ENCODE measurements at regions not wholly inside any gene's neighbourhood (a gene's known extent, or its start where the extent isn't known, plus 50 kb on each side); places are given as distances from the start of the nearest gene placed in this dataset.
A peak's percentile ranks its signal among the peaks of the same experiment; 100 is the strongest.

DNA sequence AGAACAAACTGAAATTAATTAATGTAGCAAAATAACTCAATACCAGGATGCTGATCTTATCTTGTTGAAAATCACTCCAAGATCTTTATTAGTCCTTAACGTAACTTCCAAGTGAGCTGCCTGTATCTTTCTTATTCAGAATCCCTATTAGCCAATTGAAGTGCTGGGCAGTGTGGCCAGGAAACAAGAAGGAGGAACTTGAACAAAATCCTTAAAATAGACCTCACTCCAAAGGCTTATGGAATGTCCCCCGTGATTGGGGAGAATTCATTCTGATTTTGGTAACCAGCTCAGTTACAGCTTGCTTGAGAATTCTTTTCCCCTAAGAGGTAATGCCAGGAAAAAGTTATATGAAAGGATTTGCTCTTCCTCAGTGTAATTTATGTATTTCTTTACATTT is 171.0 kb downstream of the DEPDC1B start:
- peak overlapping the region; percentile 79 to 83 for H3K27ac ChIP-seq
- no peak overlapping the region for H3K4me3 ChIP-seq
- TF ChIP-seq, protein P1, sequence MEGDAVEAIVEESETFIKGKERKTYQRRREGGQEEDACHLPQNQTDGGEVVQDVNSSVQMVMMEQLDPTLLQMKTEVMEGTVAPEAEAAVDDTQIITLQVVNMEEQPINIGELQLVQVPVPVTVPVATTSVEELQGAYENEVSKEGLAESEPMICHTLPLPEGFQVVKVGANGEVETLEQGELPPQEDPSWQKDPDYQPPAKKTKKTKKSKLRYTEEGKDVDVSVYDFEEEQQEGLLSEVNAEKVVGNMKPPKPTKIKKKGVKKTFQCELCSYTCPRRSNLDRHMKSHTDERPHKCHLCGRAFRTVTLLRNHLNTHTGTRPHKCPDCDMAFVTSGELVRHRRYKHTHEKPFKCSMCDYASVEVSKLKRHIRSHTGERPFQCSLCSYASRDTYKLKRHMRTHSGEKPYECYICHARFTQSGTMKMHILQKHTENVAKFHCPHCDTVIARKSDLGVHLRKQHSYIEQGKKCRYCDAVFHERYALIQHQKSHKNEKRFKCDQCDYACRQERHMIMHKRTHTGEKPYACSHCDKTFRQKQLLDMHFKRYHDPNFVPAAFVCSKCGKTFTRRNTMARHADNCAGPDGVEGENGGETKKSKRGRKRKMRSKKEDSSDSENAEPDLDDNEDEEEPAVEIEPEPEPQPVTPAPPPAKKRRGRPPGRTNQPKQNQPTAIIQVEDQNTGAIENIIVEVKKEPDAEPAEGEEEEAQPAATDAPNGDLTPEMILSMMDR (IDR thresholded peaks at IDR 0.05), result no peak

GRCh38 chr5:60527072-60527471 is 172.9 kb downstream of the DEPDC1B start:
- intact Hi-C loops (cut with DNase I; ENCODE audit: low total_unique reads), result no loop called here

More for the DNA sequence above, 171.0 kb downstream of the DEPDC1B start:
- peaks cover 0 to 65% (median 14%) of the 10 kb centered on the region in 4 donors for H3K4me1 ChIP-seq
- intact Hi-C loops (cut with DNase I; ENCODE audit: low total_unique reads), result no loop called here
- no peaks in the 10 kb centered on the region for H3K36me3 ChIP-seq
- peak in 1 of 2 donors; percentile 35 for DNase-seq
- no peaks in the 10 kb centered on the region for H3K27me3 ChIP-seq
- no peaks in the 10 kb centered on the region for H3K9me3 ChIP-seq

GRCh38 chr5:60526336-60526875 is 173.6 kb downstream of the DEPDC1B start:
- no peaks in the 10 kb centered on the region for H3K27me3 ChIP-seq
- H3K36me3 ChIP-seq, result no peaks in the 10 kb centered on the region
- no peak for DNase-seq
- intact Hi-C loops (cut with DNase I; ENCODE audit: low total_unique reads), result no loop called here
- H3K27ac ChIP-seq, result peak overlapping the region; percentile 79 to 83
- H3K9me3 ChIP-seq, result no peaks in the 10 kb centered on the region
- peaks cover 0 to 58% (median 11%) of the 10 kb centered on the region in 4 donors for H3K4me1 ChIP-seq
- TF ChIP-seq, protein P1 (IDR thresholded peaks at IDR 0.05), result no peak
- no peak overlapping the region for H3K4me3 ChIP-seq

More at GRCh38 chr5:60527072-60527471, 172.9 kb downstream of the DEPDC1B start:
- no peak overlapping the region for H3K4me3 ChIP-seq
- H3K36me3 ChIP-seq, result no peaks in the 10 kb centered on the region
- no peak for DNase-seq
- peaks cover 0 to 54% (median 7%) of the 10 kb centered on the region in 4 donors for H3K4me1 ChIP-seq
- TF ChIP-seq, protein P1 (IDR thresholded peaks at IDR 0.05), result no peak
- H3K27me3 ChIP-seq, result no peaks in the 10 kb centered on the region
- H3K9me3 ChIP-seq, result no peaks in the 10 kb centered on the region
- peak overlapping the region; percentile 79 to 83 for H3K27ac ChIP-seq

DNA sequence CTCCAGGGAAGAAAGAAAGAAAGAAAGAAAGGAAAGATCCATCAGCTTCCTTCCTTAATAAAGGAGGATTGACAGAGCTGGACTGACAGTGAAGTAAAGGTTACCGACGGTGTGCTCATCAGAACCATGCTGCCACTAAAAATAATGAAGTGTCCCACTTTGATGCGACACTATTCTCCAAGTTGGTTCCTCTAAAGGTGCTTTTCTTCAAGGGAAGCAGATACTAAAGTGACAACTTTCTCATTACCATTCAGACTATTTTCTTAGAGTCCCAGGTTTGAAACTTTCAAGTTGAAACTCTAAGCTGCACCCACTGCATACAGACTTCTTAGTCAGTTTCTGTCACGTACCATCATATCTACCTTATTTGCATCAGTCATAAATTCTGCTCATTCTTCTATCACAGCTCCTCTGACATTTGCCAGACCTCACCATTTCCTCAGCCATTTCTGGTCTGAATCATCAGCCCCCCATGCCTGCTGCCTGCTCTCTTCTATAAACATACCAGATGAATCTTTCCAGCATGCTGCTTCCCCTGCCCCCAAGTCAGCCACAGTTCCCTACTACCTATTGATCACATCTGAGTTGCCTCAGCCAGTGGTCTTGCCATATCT is 177.6 kb downstream of the DEPDC1B start:
- Histone ChIP-seq H3K9me3 (no peaks in the 10 kb centered on the region), H3K4me1 (peaks cover 0 to 72% (median 39%) of the 10 kb centered on the region in 4 donors), H3K27me3 (no peaks in the 10 kb centered on the region), H3K36me3 (no peaks in the 10 kb centered on the region), H3K4me3 (no peak overlapping the region), H3K27ac (peak overlapping the region; percentile 73 to 79)
- TF ChIP-seq, protein P1 (IDR thresholded peaks at IDR 0.05), result no peak
- intact Hi-C loops (cut with DNase I; ENCODE audit: low total_unique reads), result no loop called here
- no peak for DNase-seq

GRCh38 chr5:60521376-60522291 is 178.3 kb downstream of the DEPDC1B start:
- H3K27ac ChIP-seq, result peak overlapping the region; percentile 73 to 79
- TF ChIP-seq, protein P1 (IDR thresholded peaks at IDR 0.05), result no peak

More at GRCh38 chr5:60521376-60522291, 178.3 kb downstream of the DEPDC1B start:
- no peaks in the 10 kb centered on the region for H3K27me3 ChIP-seq
- no peak overlapping the region for H3K4me3 ChIP-seq
- H3K36me3 ChIP-seq, result no peaks in the 10 kb centered on the region
- H3K4me1 ChIP-seq, result peaks cover 0 to 71% (median 42%) of the 10 kb centered on the region in 4 donors
- intact Hi-C loops (cut with DNase I; ENCODE audit: low total_unique reads), result no loop called here
- no peaks in the 10 kb centered on the region for H3K9me3 ChIP-seq
- no peak for DNase-seq
